Right ventricle myocardium superior (tissue), 1 donor: ENCODE measurements at regions not wholly inside any gene's neighbourhood (a gene's known extent, or its start where the extent isn't known, plus 50 kb on each side); places are given as distances from the start of the nearest gene placed in this dataset.
"Not testable (repeated sequence)": the region's sequence is repeated elsewhere in the genome, so short reads cannot be mapped to it uniquely, and the experiment has no call there.

Experiments
- ATAC-seq: fragments of 200-7000 bp; cut with Tn5 transposase; one replicate; pipeline ENCODE4 v1.9.1; 2020; ENCODE audit warnings: mild to moderate bottlenecking; ENCODE audit not compliant: poor library complexity
- DNase-seq: peaks from one replicate; pipeline ENCODE4 v3.0.0-alpha.2; 2020
- intact Hi-C: fragments of 100-400 bp; cut with DNase I; formaldehyde crosslinking; loops from one replicate; pipeline ENCODE4 v1.11.2; 2022
- donor health status: DM: no; HTN: yes; CAD: no; lungs with severe emphysema.

DNA sequence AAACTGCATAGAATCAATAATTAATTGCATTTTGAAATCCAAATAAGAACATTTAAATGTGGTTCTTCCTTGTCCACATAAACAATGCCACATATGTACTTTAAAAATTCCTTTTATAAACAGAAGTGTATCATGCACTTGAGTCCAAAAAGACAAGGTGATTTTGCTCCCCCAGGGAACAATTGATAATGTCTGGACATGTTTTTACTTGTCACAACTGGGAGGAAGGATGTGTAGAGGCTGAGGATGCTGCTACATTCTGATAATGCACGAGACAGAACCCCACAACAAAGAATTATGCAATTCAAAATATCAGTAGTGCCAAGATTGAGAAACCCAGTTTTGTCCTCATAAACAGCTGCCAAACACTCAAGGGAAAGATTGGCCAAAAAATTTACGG is 181.1 kb upstream of the ISL1 start:
- ATAC-seq, result no peak
- DNase-seq, result no peak
- intact Hi-C loops, result no loop called here

DNA sequence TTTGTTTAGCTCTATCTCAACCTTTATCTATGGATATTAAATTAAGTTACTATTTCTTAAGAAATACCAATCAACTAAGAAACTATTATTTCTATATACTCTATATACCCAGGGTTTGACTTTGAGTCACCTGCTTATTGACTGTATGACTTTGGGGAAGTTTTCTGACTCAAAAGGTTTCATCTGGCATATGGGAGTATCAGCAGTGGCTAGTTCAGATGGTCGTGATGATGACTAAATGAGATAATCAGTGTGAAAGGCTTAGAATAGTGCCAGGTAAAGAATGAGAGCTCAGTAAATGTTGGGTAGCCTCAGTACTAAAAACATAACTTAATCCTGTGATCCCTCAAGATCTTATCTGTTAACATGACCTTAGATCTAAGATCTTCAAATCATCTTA is 179.7 kb upstream of the ISL1 start:
- intact Hi-C loops, result no loop called here
- ATAC-seq (no peak), DNase-seq (no peak)

DNA sequence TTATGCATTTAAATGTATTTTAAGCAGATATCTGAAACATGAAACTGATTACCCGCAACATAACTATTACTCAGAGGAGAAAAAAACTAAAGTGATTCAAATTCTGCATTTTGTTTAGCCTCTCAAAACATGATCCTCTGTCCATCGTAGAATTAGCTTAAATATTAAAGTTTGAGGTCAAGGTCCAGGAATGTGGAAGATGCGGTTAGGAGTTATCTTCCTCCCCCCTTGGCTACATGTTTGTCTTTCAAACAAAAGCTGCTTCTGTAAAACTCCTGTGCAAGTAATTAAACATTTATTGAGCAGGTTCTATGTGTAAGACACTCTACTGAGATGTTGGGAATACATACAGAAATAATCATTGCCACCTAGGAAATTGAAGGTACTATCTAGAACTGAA is 175.0 kb upstream of the ISL1 start:
- DNase-seq (no peak), ATAC-seq (no peak)
- intact Hi-C loops, result no loop called here

DNA sequence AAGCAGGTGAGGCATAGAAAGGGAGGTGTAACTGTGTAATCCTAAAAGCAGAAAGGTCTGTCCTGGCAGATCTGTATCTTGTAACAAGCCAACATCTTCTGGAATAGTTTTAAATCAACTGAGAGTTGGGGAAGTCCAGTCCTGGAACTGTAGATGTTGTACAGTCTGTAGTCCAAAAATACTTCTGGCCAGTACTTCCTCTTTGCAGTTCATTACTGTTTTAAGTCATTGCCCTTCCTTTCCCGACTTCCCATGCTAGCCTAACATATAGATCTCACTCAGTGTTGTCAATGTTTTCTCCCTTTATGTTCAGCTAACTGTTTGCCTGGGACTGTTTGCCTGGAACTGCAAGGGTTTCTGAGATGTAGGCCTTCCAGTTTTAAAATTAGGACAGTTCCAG is 168.5 kb upstream of the ISL1 start:
- intact Hi-C loops, result no loop called here
- ATAC-seq, result no peak
- no peak for DNase-seq

DNA sequence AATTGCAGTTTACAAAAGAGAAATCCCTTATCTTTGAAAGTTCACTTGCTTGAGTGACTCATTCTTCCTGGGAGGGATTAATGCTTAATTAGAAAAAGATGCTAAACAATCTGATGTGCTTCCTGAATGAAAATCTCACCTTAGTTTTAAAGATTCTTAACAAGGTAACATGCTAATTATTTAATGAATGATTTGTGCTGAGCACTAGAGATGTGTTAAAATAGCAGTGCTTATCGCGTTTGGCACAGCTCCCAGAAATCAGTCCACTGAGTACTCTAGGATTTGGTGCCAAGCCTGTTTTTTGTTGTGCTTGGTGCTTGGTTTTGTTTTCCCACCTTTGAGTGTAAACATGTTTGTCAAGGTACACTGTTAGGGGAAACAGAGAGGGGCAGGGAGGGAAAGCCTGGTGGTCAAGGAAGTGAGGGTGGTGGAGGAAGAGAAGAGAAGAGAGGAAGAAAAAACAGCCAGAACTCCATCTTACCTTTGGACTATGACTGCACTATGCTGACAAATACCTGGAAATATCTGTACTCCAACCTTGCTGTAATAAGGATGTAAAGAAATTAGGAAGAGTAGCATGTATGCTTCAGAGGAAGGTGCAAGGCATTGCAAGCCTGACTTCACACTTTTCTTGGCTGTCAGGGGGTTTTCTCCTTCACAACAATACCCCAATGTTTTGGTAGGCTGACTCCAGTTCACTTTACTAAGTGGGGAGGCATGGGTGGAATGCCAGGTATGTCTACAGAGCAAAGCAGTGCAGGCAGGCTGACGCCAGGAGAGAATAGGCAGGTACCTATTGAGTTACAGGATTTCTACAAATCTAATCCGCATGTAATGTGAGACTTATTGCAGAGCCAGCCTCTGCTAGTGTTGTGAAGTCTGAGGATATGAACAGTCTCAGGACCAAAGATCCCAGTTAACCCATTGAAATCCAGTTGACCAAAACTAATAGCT is 157.2 kb upstream of the ISL1 start:
- ATAC-seq (no peak), DNase-seq (no peak)
- intact Hi-C loops, result no loop called here

DNA sequence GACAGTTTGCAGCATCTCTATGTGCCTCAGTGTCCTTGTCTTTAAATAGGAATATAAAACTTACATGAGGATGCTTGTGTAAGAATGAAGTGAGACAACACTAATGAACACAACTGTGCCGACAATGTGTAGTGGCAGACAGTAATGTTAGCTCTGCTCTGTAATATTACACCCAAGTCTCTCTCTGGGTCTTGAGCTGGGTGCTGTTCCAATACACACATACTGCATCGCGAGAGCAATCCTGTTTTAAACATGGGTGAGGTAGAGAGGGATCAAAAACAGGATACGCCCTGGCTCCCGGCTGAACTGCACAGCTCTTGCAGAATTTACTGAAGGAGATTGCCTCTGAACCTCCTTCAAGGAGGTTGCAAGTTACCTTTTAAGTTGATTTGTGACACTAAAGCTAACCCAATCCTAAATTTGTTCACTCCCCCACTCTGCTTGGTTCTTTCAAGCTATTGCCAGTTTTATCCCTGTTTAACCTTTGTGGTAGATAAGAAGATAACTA is 155.2 kb upstream of the ISL1 start:
- intact Hi-C loops, result no loop called here
- ATAC-seq (no peak), DNase-seq (no peak)

DNA sequence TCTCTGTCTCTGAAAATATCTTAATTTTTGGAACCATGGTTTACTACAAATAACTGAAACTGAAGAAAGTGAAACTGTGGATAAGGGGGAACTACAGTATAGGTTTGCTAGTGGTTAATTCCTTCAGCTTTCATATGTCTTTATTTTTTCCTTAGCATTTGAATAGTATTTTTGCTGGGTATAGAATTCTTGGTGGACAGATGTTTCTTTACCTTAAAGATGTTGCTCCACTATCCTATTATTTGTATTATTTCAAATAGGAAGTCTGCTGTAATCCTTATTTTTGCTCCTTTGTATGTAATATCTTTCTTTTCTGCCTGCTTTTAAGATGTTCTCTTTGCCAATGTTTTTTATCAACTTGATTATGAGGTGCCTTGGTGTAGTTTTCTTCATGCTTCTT is 152.9 kb upstream of the ISL1 start:
- DNase-seq, result no peak
- no peak for ATAC-seq
- intact Hi-C loops, result no loop called here

DNA sequence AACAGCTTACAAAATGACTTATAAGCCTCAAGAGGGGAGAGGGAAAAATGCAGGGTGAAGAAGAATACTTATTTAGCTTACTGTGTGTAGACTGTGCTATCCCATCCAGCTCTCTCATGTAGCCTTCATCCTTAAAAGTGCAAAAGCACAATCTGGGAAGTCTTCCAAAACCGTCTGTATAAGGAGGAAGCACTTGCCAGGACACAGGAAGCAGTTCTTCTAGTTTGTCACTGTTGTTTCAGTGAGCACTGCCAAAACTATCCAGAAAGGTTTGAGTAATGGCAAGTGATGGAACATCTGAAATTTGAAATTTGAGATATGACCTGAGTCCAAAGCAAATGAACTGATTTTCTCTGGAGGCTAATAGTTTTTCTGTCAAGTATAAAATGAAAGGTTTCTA is 140.8 kb upstream of the ISL1 start:
- no peak for DNase-seq
- intact Hi-C loops, result no loop called here
- no peak for ATAC-seq

DNA sequence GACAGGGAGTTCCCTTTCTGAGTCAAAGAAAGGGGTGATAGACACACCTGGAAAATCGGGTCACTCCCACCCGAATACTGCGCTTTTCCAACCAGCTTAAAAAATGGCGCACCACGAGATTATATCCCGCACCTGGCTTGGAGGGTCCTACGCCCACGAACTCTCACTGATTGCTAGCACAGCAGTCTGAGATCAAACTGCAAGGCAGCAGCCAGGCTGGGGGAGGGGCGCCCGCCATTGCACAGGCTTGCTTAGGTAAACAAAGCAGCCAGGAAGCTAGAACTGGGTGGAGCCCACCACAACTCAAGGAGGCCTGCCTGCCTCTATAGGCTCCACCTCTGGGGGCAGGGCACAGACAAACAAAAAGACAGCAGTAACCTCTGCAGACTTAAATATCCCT is 132.3 kb upstream of the ISL1 start:
- DNase-seq, intact Hi-C loops, ATAC-seq: not testable (repeated sequence)

DNA sequence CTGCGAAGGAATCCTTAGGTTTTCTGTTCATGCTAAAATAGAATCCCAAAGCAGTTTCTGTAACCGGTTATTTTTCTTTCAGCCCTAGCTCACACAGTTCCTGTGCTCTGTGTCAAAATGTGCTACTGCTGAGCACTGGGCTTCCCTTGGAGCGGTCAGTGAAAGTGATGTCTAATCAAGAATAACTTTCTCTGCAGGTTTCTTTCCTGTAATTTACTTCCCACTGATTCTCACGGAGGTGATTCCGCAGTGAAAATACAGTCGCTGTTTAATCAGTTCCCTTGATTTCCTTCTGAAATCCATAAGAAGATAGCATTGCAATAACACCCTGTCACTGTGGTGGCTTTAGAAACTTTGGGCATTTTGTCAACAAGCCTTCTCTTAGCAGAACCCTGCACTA is 112.0 kb upstream of the ISL1 start:
- ATAC-seq, result no peak
- intact Hi-C loops, result no loop called here
- no peak for DNase-seq

DNA sequence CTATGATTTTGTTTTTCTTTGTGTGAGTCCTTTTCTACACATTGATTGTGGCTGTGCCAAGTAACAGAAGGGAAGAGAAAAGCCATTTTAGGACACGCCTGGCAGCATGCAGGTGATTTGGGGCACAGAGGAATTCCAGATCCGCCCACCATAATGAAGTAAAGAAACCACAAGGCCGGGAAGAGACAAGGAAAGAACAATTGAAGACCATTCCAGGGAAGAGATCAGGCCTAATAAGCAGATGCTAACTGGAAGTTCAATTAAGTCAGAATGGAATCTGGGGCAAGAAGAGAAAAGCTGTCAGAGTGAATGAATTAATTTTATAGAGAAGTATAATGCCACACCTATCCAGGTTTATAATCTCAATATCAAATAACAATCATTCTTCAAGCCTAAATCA is 110.2 kb upstream of the ISL1 start:
- ATAC-seq (no peak), DNase-seq (no peak)
- intact Hi-C loops, result no loop called here

DNA sequence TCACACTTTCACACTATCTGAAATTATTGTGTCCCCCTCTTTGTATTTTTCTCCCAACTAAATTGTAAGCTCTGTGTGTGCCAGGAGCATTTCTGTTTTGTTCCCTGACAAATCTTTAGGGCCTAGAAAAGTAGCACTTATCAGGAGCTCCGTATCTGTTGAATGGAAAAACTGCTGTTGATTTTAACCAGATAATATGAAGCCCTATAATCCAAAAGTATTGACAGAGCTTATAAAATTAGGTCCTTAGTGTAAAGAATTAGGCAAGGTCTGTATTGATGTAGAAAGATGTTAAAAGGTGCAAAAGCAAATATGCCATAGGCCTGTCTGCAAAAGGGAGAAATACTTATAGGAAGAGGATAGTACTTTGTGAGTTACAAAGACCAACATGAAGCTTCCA is 109.4 kb upstream of the ISL1 start:
- DNase-seq (no peak), ATAC-seq (no peak)
- intact Hi-C loops, result no loop called here

DNA sequence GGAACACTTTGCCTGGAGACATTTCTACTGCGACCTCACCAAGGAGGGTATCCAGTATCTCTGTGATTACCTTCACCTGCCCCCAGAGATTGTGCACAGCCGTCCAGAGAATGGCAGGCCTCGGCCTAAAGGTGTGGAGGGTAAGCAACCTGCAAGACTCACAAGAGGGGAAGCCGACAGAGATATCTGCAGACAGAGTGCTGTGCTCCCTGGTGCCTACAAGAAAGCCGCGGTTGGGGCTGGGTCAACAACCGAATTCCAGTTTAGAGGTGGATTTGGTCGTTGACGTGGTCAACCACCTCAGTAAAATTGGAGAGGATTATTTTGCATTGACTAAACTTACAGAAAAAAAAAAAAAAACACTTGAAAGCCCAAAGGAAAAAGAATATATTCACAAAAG is 107.8 kb upstream of the ISL1 start:
- intact Hi-C loops, result no loop called here
- DNase-seq, result no peak
- ATAC-seq, result no peak

DNA sequence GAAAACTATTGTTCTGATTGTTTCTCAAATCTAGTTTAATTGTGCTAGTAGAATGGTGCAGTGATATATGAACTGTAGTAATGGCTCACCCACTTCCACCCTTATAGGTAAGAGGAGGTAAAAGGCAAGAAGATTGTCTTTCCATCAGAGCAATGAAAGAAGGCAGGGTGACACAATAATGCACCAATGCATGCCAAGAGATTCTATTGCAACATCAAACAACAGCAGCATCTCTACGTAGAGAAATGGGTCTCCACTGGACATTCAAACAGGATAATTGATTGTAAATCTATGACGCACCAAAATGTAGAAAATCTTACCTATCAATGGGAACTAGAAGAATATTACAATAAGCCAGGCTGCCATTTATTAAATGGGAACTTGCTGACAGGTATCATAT is 107.0 kb upstream of the ISL1 start:
- DNase-seq (no peak), ATAC-seq (no peak)
- intact Hi-C loops, result no loop called here

DNA sequence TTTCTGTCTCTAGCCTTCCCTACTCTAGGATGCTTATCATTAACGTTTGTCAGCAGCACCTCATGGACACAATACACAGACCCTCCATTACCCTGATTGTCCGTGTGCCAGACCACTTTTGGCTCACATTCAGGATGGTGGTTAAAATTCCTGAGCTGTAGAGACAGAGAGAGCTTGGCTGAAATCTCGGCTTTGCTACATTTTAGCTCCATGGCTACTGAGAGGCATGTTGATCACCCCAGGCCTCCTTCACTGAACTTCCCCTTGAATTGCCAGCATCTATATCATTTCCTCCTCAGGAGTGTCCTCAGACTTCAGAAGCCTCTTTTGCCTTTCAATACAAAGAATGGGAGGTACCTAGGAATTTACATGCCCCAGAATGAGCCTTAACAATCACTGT is 104.7 kb upstream of the ISL1 start:
- intact Hi-C loops, result no loop called here
- ATAC-seq, result no peak
- DNase-seq, result no peak

DNA sequence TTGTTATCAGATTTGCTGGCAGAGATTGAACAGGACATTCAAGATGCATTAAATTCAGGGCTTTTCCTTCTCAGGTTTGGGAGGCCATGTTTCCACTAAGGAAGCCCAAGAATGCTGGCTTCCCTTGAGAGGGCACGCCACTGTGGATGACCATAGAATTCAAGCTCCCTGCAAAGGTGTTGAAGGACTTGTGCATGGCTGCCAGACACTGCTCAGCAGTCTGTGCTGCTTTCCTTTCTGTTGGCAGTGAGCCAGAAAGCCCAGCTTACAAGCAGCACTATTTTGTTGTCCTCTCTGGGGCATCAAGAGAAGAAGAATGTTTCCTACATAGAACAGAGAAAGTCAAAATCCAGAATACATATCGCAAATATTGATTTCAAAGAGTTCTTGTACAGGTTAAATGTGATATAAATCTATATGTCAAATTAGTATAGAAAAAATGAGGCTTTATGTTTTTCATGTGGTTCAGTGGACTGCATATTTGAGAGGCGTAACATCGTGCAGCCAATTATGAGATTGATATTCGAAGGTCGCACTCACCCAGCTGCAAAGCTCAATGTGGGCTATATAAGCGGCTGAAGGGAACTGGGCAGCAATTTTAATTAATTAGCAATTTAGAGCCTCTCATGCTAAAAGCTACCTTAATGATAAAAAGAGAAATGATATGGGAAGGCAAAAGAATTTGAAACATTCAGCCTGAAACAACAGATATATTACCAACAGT is 103.1 kb upstream of the ISL1 start:
- no peak for ATAC-seq
- intact Hi-C loops, result no loop called here

DNA sequence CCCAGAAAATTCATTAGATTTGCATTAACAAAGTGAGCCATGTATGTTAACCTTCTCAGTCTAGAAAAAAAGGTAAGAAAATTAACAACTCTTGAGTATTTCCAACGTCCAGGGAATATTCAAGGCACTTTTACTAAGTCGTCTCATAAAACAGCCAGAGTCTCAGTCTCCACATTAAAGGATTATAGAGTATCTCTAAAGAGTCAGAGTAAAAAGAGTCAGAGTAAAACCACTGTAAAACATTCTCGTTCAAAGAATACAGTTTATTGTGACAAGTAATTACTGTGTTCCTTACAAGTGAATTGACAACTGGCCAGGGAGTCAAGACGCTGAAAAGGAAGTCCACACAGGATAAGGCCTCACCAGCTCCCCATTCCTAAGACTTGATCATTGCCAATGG is 97.2 kb upstream of the ISL1 start:
- no peak for ATAC-seq
- no peak for DNase-seq
- intact Hi-C loops, result no loop called here

More for the DNA sequence above, 103.1 kb upstream of the ISL1 start:
- DNase-seq, result no peak

DNA sequence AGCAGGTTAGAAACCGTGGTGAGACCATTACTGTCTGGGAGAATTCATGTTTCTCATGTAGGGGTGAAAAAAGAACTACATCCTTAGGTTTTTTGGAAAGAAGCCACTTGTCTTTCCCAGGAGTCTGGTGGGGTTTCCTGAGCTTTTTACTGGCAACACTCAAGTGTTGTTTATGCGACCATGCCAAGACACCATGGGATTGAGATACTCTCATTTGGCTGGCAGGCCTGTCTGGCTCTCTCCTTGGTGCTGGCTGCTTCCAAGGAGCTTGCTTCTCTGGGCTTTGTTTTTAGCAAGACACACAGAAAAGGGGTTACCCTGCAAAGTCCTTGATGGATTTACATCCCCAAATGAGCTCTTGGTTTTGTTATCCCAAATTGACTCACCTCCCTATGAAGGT is 80.9 kb upstream of the ISL1 start:
- DNase-seq, result no peak
- intact Hi-C loops, result no loop called here
- ATAC-seq, result no peak

DNA sequence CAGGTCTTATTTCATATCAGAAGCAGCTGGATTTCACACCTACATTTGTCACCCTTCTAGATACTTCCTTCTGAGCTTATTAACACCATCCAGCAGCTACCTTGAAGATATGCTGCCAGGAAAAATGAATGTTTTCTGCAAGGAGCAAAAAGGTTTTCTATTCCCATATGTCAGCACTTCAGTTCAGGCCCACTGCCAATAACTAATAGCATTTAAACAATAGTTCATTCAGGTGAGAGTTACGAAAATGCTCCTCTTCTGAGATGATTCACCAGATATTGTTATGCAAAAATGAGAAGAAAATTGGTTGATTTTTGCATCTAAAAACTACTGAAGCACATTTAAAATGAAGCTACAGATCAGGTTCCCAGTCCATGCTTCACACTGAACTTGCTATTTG is 56.4 kb upstream of the ISL1 start:
- ATAC-seq (no peak), DNase-seq (no peak)
- intact Hi-C loops, result no loop called here
